NCI-H2171 (cell line): ENCODE measurements at regions not wholly inside any gene's neighbourhood (a gene's known extent, or its start where the extent isn't known, plus 50 kb on each side); places are given as distances from the start of the nearest gene placed in this dataset.
A peak's percentile ranks its signal among the peaks of the same experiment; 100 is the strongest.
"Not testable (repeated sequence)": the region's sequence is repeated elsewhere in the genome, so short reads cannot be mapped to it uniquely, and the experiment has no call there.

Experiments used
- DNase-seq: peaks from one replicate; lab custom pipeline; 2025; lab: John Stamatoyannopoulos, UW

DNA sequence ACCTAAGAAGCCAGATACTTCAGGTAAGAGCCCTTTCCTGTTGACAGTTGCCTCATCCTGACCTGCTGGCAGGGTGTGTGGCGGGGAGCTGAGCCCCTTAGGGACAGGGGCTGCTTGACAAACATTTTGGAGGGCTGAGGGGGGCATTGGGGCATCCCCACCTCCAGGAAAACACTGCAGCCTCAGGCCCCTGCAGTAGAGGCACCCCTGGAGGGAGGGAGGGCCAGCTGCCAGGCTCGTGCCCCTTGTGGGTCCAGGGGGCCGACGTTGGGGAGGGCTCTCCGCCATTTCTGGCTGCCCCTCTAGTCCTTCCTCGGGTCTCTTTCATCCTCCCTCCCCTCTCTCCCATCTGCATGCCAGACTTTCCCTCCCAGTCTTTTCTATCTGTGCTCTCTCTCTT is 177.3 kb downstream of the RPS24 start:
- no peak for DNase-seq

DNA sequence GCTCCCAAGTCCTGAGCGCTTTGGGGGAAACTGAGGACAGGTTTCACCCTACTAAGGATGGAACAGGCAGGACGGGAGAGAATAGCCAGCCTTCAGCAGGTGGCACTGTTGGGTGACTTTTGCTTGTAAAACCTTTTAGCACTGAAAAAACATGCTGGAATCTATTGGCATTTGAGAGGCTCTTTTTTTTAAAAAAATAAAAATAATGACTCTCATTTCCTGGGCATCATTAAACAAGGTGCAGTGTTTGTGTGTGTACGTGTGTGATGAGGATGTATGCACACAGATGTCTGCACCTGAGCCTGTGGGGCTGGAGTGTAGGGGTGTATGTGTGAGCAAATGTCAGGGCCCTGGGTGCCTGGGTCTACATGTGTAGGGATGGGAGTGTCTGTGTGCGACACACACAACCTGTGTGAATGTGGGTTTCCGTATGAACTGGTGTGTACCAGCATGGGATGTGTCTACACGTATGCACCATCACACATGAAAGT is 177.9 kb downstream of the RPS24 start:
- peak; percentile 3 for DNase-seq

GRCh38 chr10:78212060-78212785 is 178.6 kb downstream of the RPS24 start:
- DNase-seq: no peak

DNA sequence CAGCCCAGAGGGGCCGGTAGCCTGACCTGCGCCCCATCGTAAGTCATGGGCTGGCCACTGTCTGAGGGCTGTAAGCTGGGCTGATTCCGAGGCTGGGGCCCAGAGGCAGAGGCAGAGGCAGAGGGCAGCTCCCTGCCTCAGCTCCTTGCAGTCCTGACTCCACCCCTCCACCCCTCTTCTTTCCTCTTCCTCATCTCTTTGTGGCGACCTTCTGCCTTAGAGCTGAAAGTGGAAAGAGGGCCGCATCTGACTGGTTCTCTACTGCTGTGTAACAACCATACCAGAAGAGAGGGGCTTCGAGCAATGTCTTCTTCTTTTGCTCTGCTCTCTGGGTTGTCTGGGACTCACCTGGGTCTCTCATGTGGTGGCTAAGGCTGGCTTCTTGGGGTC is 179.1 kb downstream of the RPS24 start:
- DNase-seq: no peak

GRCh38 chr10:78214955-78215354 is 181.3 kb downstream of the RPS24 start:
- DNase-seq: no peak

- DNase-seq: no peak
Measured at GRCh38 chr10:78215645-78216044, 182.0 kb downstream of the RPS24 start.

DNA sequence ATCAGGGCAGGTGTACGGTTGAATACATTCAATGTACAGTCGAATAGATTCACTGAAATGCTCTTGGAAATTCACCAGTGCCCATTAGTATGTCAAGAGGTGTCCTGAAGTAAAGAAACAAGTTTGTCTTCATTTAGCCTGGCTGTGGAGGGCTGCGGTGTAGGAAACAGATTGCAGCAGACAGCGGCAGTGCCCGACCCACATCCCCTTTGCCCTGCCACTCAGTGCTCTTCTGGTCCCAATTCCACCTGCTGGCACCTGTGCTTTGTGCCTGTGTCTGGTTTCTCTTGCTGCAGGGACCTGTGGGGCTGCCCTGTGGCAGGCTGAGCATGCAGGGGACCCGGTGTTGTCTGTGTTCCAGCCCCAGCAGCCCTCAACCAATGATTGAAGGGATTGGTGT is 183.7 kb downstream of the RPS24 start:
- no peak for DNase-seq

DNA sequence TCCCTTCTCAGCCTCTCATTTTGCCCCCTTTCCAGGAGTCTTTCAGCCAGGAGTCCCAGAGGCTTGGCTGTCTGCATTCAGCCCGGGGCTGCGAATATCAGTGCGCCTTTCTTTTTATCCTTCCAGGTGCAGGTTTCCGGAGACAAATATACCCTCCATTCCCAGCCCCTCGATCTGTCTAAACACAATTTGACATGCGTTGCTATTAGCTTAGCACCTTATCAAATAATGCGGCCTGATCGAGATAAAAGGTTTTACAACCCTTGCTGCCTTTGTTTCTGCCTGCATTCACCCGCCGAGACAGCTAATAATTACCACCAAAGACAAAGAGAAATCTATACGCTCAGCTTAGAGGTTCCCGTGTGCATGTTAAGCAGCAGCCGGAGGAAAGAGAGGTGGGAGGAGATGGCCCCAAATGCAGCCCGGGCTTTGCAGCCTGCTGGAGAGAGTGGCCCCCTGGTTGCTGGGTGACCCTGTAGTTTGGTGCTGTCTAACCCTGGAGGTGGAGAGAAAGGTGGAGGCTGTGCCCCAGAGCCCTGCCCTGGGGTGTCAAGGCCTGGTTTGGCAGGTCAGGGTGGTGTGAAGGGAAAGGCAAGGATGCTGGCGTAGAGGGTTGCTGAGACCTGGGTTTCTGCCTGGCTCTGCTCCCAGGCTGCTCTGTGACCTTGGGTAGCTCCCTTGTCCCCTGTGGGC is 185.3 kb downstream of the RPS24 start:
- DNase-seq: no peak

DNA sequence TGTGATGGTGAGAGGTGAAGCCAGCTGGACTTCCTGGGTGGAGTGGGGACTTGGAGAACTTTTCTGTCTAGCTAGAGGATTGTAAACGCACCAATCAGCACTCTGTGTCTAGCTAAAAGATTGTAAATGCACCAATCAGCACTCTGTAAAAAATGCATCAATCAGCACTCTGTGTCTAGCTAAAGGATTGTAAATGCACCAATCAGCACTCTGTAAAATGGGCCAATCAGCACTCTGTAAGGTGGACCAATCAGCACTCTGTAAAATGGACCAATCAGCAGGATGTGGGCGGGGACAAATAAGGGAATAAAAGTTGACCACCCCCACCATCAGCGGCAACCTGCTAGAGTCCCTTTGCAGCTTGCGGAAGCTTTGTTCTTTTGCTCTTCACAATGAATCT is 185.9 kb downstream of the RPS24 start:
- not testable (repeated sequence) for DNase-seq

- DNase-seq: no peak
Measured at GRCh38 chr10:78220781-78221180, 187.1 kb downstream of the RPS24 start.

- DNase-seq: no peak
Measured at GRCh38 chr10:78222096-78222790, 188.6 kb downstream of the RPS24 start.

GRCh38 chr10:78223088-78223487 is 189.4 kb downstream of the RPS24 start:
- DNase-seq: no peak

GRCh38 chr10:78224602-78225001 is 190.9 kb downstream of the RPS24 start:
- no peak for DNase-seq

- DNase-seq: no peak
Measured at GRCh38 chr10:78225594-78225993, 191.9 kb downstream of the RPS24 start.

DNA sequence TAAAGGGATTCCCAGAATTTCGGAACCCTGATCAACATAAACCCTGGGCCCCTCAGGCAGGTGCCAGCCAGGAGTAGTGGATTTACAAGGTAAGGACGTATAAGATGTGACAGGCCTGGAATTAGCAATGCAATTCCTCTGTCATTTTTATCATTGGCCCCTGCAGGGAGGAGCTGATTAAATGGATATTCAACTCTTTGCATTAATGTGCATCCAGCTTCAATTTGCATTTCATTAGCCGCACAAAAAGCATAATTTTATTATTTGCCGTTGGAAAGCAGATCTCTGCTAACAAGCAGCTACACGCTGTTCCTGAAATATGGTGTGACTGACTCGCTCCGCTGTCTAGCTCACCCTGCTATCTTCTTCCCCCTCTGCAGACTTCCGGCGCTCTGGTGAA is 195.8 kb downstream of the RPS24 start:
- no peak for DNase-seq

DNA sequence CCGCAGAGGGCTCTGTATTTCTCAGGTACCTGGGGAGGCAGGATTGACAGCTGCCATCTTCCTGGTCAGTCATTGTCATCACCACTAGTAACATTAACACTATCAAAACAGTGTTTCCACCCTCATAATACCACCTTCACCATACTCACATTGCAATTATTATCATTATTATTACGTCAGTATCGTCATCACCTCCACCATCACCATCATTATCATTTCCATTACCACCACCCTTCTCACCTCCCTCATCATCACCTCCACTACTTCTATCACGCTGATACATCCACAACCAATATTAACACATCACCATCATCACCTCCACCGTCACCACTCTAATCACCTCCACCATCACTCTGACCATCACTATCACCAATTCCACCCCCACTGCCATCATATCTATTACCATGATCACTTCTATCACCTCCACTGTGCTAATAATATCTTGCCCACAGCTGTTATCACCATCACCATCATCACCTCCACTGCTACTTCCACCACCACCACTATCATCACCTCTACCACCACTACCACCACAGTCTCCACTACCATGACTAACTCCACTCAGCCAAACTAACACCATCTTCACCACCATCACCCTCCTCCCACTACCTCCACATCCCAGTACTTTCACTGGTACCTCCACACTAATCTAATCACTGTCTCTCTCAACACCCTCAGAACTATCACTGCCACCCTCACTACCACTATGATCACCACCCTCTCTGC is 196.4 kb downstream of the RPS24 start:
- no peak for DNase-seq

- DNase-seq: no peak
Measured at GRCh38 chr10:78231327-78231726, 197.7 kb downstream of the RPS24 start.

GRCh38 chr10:78231939-78232338 is 198.3 kb downstream of the RPS24 start:
- no peak for DNase-seq

DNA sequence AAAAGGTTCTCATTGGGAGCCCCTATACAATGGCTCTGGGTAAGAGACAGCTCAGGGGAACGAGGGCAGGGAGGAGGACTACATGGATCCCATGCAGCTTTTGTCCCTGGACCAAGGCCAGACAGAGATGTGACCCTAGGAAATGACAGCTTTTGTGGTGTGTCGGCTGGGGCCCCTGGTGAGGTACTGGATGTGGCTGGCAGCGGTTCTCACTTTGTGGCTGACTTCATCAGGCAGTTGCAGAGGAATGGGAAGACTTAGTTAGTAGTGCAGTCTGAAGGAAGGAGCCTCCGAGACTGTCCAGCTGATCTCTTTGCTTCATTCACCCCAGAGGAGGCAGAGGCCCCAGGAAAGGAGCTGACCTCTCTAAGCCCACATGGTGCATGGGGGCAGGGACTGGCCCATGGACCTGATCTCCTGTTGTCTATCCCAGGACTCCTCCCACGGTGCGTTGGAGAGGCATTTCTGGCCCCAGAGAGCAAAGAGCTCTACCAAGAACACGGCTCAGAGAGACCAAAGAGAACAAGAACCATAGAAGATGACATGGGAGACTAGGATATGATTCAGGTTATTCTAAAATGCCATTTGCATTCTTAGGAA is 202.9 kb downstream of the RPS24 start:
- no peak for DNase-seq

DNA sequence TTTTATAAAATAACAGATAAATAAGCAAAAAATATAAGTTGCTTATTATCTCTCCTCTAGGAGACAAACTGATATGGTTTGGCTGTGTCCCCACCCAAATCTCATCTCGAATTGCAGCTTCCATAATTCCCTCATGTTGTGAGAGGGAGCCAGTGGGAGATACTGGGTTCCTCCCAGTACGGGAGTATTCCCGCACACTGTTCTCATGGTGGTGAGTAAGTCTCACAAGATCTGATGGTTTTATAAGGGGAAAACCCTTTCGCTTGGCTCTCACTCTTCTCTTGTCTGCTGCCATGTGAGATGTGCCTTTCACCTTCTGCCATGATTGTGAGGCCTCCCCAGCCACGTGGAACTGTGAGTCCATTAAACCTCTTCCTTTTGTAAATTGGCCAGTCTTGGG is 204.3 kb downstream of the RPS24 start:
- not testable (repeated sequence) for DNase-seq

- DNase-seq: peak; percentile 19
Measured at GRCh38 chr10:78247266-78247665, 213.6 kb downstream of the RPS24 start.

GRCh38 chr10:78247821-78248220 is 214.2 kb downstream of the RPS24 start:
- no peak for DNase-seq
